ENCODE measurements at regions not wholly inside any gene's neighbourhood (a gene's known extent, or its start where the extent isn't known, plus 50 kb on each side); places are given as distances from the start of the nearest gene placed in this dataset.

DNA sequence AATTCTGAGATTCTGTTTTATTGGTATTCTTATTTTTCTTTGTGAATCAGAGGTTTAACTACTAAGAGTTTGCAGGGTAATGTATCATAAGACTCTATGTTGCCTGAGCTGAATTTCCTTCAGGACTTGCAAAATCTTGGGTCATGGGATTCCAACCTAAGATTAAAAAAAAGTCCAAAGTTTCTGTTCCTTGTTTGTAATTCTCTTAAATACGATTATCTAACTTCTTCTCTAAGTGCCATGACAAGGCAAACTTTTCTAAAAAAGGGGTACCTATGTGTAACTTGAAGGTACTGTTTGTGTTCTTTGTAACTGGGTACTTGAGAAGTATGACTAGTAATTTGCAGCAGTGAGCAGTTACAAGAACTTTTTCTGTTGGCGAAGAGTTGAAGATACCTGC, 181.3 kb upstream of the ZEB2 start:
- Mint-ChIP-seq H3K36me3 (ENCODE audit: insufficient read depth, unreplicated experiment) (peaks cover 9% of the 10 kb centered on the region), H3K27me3 (ENCODE audit: insufficient read depth, unreplicated experiment) (no peaks in the 10 kb centered on the region), H3K9me3 (ENCODE audit: unreplicated experiment) (no peaks in the 10 kb centered on the region), H3K4me3 (ENCODE audit: unreplicated experiment) (no peak overlapping the region), H3K4me1 (ENCODE audit: insufficient read depth, unreplicated experiment) (peaks cover 20% of the 10 kb centered on the region), H3K27ac (ENCODE audit: low read depth, unreplicated experiment) (no peak overlapping the region)
- TF ChIP-seq, protein P1, sequence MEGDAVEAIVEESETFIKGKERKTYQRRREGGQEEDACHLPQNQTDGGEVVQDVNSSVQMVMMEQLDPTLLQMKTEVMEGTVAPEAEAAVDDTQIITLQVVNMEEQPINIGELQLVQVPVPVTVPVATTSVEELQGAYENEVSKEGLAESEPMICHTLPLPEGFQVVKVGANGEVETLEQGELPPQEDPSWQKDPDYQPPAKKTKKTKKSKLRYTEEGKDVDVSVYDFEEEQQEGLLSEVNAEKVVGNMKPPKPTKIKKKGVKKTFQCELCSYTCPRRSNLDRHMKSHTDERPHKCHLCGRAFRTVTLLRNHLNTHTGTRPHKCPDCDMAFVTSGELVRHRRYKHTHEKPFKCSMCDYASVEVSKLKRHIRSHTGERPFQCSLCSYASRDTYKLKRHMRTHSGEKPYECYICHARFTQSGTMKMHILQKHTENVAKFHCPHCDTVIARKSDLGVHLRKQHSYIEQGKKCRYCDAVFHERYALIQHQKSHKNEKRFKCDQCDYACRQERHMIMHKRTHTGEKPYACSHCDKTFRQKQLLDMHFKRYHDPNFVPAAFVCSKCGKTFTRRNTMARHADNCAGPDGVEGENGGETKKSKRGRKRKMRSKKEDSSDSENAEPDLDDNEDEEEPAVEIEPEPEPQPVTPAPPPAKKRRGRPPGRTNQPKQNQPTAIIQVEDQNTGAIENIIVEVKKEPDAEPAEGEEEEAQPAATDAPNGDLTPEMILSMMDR (IDR thresholded peaks at IDR 0.05; ENCODE audit: unreplicated experiment), result no peak
- CTCF ChIA-PET, result interaction anchor here (0.6 to 1.0 kb wide), 2 partner anchors 104 to 783 kb away, joined by 3 read pairs; no protein-coding TSS in a partner anchor
- no peak for DNase-seq (ENCODE audit: unreplicated experiment)
- POLR2A ChIA-PET, result interaction anchor here (0.5 to 1.3 kb wide), 4 partner anchors 19 to 170 kb away, joined by 3 to 4 read pairs (median 3); no protein-coding TSS in a partner anchor
- intact Hi-C loops (cut with micrococcal nuclease), result no loop called here
- BruUV-seq (replicated peaks), result no TSS peak

DNA sequence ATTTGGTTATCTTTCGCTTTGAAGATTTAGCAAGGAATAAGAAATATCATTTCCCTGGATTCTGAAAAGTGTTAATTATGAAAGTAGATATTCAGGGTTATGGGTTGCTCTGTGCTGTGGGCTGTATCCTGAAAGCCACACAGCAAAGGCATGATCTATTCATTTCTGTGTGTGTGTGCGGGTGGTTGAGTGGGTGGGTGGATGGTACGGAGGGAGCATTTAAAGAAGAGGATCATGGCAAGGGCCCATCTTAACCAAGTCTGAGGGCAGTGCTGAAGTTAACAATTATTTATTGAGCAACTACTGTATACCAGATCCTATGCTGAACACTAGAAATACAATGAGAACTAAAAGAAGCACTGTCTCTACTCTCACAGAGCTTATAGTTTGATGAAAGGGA, 178.2 kb upstream of the ZEB2 start:
- BruUV-seq (replicated peaks), result no TSS peak
- ChIA-PET CTCF (no interaction called here), POLR2A (interaction anchor here (0.5 to 0.8 kb wide), 2 partner anchors 38 to 136 kb away, joined by 3 read pairs; no protein-coding TSS in a partner anchor)

DNA sequence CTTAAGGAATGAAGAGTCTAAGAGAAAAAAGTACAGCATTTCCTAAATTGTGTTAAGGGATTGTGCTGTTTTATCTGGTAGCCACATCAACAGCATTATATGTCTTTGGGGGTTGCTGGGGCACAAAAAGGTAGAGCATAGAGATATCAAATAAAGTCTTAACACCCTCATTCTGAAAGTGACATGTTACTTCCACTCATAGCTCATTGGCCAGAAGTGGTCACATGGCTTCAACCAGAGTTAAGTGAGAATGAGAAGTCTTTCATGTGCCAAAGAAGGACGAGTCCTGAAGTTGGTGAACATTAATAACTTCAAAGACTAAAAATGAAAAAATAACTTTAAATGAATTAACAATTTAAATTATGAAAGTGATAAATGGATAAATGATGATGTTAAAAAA, 175.7 kb upstream of the ZEB2 start:
- Mint-ChIP-seq H3K36me3 (ENCODE audit: insufficient read depth, unreplicated experiment) (peaks cover 5% of the 10 kb centered on the region), H3K27me3 (ENCODE audit: insufficient read depth, unreplicated experiment) (no peaks in the 10 kb centered on the region), H3K9me3 (ENCODE audit: unreplicated experiment) (no peaks in the 10 kb centered on the region), H3K4me1 (ENCODE audit: insufficient read depth, unreplicated experiment) (peaks cover 12% of the 10 kb centered on the region), H3K27ac (ENCODE audit: low read depth, unreplicated experiment) (no peak overlapping the region), H3K4me3 (ENCODE audit: unreplicated experiment) (no peak overlapping the region)
- no TSS peak for BruUV-seq (replicated peaks)
- DNase-seq (ENCODE audit: unreplicated experiment), result no peak
- TF ChIP-seq, protein P1 (IDR thresholded peaks at IDR 0.05; ENCODE audit: unreplicated experiment), result no peak
- intact Hi-C loops (cut with micrococcal nuclease), result no loop called here
- ChIA-PET POLR2A (interaction anchor here (0.7 to 2.5 kb wide), 5 partner anchors 9 to 1223 kb away, joined by 3 to 10 read pairs (median 3); no protein-coding TSS in a partner anchor), CTCF (interaction anchor here (0.7 kb wide), 1 partner anchor 15 kb away, joined by 3 read pairs; no protein-coding TSS in a partner anchor)

More for the DNA sequence above, 178.2 kb upstream of the ZEB2 start:
- Mint-ChIP-seq H3K27ac (ENCODE audit: low read depth, unreplicated experiment) (no peak overlapping the region), H3K9me3 (ENCODE audit: unreplicated experiment) (no peaks in the 10 kb centered on the region), H3K4me3 (ENCODE audit: unreplicated experiment) (no peak overlapping the region), H3K4me1 (ENCODE audit: insufficient read depth, unreplicated experiment) (peaks cover 12% of the 10 kb centered on the region), H3K27me3 (ENCODE audit: insufficient read depth, unreplicated experiment) (no peaks in the 10 kb centered on the region), H3K36me3 (ENCODE audit: insufficient read depth, unreplicated experiment) (peaks cover 5% of the 10 kb centered on the region)
- TF ChIP-seq, protein P1 (IDR thresholded peaks at IDR 0.05; ENCODE audit: unreplicated experiment), result no peak
- intact Hi-C loops (cut with micrococcal nuclease), result no loop called here
- DNase-seq (ENCODE audit: unreplicated experiment), result no peak

DNA sequence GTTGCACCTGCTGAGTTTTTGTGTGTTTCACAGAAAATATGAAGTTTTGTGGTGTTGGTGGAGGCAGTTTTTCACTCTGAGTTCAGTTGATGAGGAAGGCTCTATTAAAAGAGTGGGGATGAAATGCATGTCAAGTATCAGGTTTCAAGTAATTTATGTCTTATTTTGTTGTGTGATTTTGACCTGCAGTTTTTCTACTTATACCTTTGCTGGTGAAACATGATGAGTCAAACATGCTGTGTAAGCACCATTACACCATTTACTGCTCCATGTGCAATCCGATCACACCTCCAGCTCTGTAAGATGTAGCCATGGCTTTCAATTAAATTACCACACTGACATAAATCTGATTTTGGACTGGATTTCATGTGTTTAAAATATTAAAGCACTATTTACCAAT, 174.5 kb upstream of the ZEB2 start:
- Mint-ChIP-seq H3K27me3 (ENCODE audit: insufficient read depth, unreplicated experiment) (no peaks in the 10 kb centered on the region), H3K36me3 (ENCODE audit: insufficient read depth, unreplicated experiment) (peaks cover 5% of the 10 kb centered on the region), H3K27ac (ENCODE audit: low read depth, unreplicated experiment) (no peak overlapping the region), H3K9me3 (ENCODE audit: unreplicated experiment) (no peaks in the 10 kb centered on the region), H3K4me3 (ENCODE audit: unreplicated experiment) (no peak overlapping the region), H3K4me1 (ENCODE audit: insufficient read depth, unreplicated experiment) (peaks cover 12% of the 10 kb centered on the region)
- TF ChIP-seq, protein P1 (IDR thresholded peaks at IDR 0.05; ENCODE audit: unreplicated experiment), result no peak
- BruUV-seq (replicated peaks), result no TSS peak
- intact Hi-C loops (cut with micrococcal nuclease), result no loop called here
- DNase-seq (ENCODE audit: unreplicated experiment), result peak; percentile 71
- CTCF ChIA-PET, result interaction anchor here (1.2 kb wide), 1 partner anchor 11 kb away, joined by 5 read pairs; no protein-coding TSS in a partner anchor
- POLR2A ChIA-PET, result interaction anchor here (0.5 to 2.5 kb wide), 9 partner anchors 10 to 1820 kb away, joined by 3 to 10 read pairs (median 4); no protein-coding TSS in a partner anchor

Measured in MCF 10A (cell line).